SK-N-MC (cell line): ENCODE measurements at regions not wholly inside any gene's neighbourhood (a gene's known extent, or its start where the extent isn't known, plus 50 kb on each side); places are given as distances from the start of the nearest gene placed in this dataset.

Experiments used
- EZH2 ChIP-seq: fragments of 200-600 bp; sonication (generic); IDR thresholded peaks from one replicate; pipeline ENCODE4 v1.6.1; 2017; ENCODE audit warnings: antibody characterized with exemption
- FOXP2 ChIP-seq: optimal IDR thresholded peaks from 2 replicates; pipeline ENCODE3; 2011; ENCODE audit warnings: mild to moderate bottlenecking, moderate library complexity; ENCODE audit not compliant: insufficient read depth; ENCODE audit errors: extremely low read length, control extremely low read depth
- POLR2AphosphoS5 ChIP-seq: IDR thresholded peaks from 2 replicates; pipeline ENCODE4 v1.6.1; 2012; ENCODE audit warnings: mild to moderate bottlenecking, low read depth, low read length, borderline replicate concordance

- no peak for TF ChIP-seq EZH2
- TF ChIP-seq FOXP2: no peak
- no peak for TF ChIP-seq POLR2AphosphoS5
Measured at GRCh38 chr15:39312984-39313383, 267.9 kb upstream of the THBS1 start.
